ENCODE measurements at regions not wholly inside any gene's neighbourhood (a gene's known extent, or its start where the extent isn't known, plus 50 kb on each side); places are given as distances from the start of the nearest gene placed in this dataset.
"Not testable (repeated sequence)": the region's sequence is repeated elsewhere in the genome, so short reads cannot be mapped to it uniquely, and the experiment has no call there.

DNA sequence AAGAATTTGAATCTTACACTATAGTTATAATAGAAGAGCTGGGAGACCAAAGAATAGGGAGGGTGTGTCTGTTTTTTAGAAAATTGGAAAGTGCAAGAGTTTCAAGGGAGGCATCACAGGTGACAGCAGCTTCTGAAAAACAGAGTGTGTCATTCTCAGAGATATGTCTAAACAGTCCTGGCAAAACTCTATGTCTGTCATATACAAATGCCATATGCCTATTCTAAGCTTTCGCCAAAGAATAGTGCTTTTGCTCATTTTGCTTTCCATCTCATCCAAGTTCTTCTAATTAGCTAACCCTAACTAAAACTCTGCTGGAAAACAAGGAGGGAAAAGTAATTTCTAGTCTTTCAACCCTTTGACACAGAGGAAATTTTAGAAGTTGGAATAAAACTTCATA, 388.0 kb upstream of the TYRP1 start:
- Histone ChIP-seq H3K36me3 (no peaks in the 10 kb centered on the region), H3K27ac (no peak overlapping the region), H3K4me1 (no peaks in the 10 kb centered on the region), H3K27me3 (ENCODE audit: low read depth) (no peaks in the 10 kb centered on the region), H3K9me3 (no peaks in the 10 kb centered on the region), H3K4me3 (no peak overlapping the region)
- ATAC-seq, result no peak
- TF ChIP-seq, protein P1, sequence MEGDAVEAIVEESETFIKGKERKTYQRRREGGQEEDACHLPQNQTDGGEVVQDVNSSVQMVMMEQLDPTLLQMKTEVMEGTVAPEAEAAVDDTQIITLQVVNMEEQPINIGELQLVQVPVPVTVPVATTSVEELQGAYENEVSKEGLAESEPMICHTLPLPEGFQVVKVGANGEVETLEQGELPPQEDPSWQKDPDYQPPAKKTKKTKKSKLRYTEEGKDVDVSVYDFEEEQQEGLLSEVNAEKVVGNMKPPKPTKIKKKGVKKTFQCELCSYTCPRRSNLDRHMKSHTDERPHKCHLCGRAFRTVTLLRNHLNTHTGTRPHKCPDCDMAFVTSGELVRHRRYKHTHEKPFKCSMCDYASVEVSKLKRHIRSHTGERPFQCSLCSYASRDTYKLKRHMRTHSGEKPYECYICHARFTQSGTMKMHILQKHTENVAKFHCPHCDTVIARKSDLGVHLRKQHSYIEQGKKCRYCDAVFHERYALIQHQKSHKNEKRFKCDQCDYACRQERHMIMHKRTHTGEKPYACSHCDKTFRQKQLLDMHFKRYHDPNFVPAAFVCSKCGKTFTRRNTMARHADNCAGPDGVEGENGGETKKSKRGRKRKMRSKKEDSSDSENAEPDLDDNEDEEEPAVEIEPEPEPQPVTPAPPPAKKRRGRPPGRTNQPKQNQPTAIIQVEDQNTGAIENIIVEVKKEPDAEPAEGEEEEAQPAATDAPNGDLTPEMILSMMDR (IDR thresholded peaks at IDR 0.05), result no peak
- intact Hi-C loops (cut with DNase I), result no loop called here
- no peak for DNase-seq

DNA sequence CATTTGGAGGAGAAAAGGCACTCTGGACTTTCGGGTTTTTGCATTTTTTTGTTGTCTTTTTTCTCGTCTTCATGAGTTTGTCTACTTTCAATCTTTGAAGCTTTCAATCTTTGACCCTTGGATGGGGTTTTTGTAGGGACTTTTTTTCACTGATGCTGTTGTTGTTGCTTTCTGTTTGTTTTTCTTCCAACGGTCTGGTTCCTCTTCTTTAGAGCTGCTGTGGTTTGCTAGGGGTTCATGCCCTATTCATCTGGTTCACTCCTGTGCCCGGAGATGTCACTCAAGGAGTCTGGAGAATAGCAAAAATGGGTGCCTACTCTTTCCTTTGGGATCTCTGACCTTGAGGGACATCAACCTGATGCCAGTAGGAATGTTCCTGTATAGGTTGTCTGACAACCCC, 378.6 kb upstream of the TYRP1 start:
- H3K36me3 ChIP-seq, result no peaks in the 10 kb centered on the region
- H3K4me1 ChIP-seq, result no peaks in the 10 kb centered on the region
- no peak overlapping the region for H3K27ac ChIP-seq
- DNase-seq (no peak), ATAC-seq (no peak)
- TF ChIP-seq, protein P1 (IDR thresholded peaks at IDR 0.05), result no peak
- intact Hi-C loops (cut with DNase I), result no loop called here
- H3K9me3 ChIP-seq, result no peaks in the 10 kb centered on the region
- no peaks in the 10 kb centered on the region for H3K27me3 ChIP-seq (ENCODE audit: low read depth)
- H3K4me3 ChIP-seq, result no peak overlapping the region

DNA sequence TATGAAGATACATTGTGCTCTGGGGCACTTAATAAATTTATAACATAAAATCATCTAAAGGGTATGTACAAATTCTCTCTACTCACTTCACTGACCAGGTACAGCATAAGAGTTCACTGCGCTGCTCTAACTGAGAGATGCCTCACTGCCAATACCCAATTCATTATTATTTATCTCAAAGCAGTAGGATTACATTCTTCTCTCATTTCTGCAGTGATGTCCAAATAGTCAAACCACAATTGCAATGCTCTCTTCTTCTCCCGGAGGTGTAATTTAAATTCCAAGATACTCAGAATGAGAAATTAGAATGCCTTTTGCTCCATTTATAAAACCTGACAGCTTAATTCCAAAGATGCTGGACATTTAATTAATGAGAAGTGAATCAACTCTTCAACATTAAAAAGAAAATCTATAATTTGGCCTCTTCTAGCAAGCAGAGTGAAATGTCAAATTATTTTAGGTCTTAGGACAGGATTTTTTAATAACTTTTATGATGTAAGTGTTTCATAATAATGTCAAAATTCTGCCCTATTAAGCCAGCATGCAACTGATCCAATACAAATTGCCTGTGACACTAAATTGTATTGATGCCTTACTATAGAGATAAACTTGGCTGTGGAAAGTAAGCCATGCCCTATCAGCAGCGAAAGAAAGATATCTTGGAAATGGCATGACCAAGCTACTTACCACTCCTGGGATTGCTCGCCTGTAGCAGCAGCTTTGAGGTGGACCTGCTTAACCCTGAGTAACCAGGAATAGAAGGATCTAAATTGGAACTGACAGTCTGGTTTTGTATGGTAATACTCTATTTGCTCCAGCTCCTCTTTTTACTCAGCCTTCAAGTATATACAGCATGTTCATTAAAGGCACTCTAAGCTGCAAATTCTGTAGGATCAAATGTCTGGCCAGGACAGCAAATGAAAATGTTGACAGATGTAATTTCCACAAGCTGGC, 374.2 kb upstream of the TYRP1 start:
- DNase-seq, result no peak
- Histone ChIP-seq H3K4me3 (no peak overlapping the region), H3K27me3 (ENCODE audit: low read depth) (no peaks in the 10 kb centered on the region), H3K9me3 (no peaks in the 10 kb centered on the region), H3K36me3 (no peaks in the 10 kb centered on the region), H3K4me1 (no peaks in the 10 kb centered on the region), H3K27ac (no peak overlapping the region)
- intact Hi-C loops (cut with DNase I), result no loop called here
- ATAC-seq, result no peak
- TF ChIP-seq, protein P1 (IDR thresholded peaks at IDR 0.05), result no peak

DNA sequence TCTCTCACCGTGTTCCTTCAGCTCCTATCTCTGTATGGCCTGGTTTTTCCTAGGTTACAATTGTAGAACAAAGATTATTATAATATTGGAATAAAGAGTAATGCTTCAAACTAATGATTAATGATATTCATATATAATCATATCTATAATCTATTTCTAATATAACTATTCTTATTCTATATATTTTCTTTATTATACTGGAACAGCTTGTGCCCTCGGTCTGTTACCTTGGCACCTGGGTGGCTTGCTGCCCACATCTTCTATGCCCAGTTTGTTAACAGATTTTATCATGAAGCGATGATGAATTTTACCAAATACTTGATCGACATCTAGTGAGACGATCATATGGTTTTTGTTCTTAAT, 363.6 kb upstream of the TYRP1 start:
- no peaks in the 10 kb centered on the region for H3K4me1 ChIP-seq

DNA sequence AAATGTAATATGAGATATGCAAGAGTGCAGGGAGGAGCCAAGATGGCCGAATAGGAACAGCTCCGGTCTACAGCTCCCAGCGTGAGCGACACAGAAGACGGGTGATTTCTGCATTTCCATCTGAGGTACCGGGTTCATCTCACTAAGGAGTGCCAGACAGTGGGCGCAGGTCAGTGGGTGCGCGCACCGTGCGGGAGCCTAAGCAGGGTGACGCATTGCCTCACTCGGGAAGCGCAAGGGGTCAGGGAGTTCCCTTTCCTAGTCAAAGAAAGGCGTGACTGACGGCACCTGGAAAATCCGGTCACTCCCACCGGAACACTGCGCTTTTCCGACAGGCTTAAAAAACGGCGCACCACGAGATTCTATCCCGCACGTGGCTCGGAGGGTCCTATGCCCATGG, 359.2 kb upstream of the TYRP1 start:
- H3K27ac ChIP-seq; DNase-seq; ATAC-seq; H3K4me1 ChIP-seq; H3K27me3 ChIP-seq (ENCODE audit: low read depth); H3K4me3 ChIP-seq; H3K36me3 ChIP-seq; intact Hi-C loops (cut with DNase I); H3K9me3 ChIP-seq: not testable (repeated sequence)

More for the DNA sequence above, 363.6 kb upstream of the TYRP1 start:
- Histone ChIP-seq H3K27ac (no peak overlapping the region), H3K36me3 (no peaks in the 10 kb centered on the region), H3K27me3 (ENCODE audit: low read depth) (no peaks in the 10 kb centered on the region), H3K9me3 (no peaks in the 10 kb centered on the region), H3K4me3 (no peak overlapping the region)
- intact Hi-C loops (cut with DNase I), result no loop called here
- DNase-seq (no peak), ATAC-seq (no peak)
- TF ChIP-seq, protein P1 (IDR thresholded peaks at IDR 0.05), result no peak

DNA sequence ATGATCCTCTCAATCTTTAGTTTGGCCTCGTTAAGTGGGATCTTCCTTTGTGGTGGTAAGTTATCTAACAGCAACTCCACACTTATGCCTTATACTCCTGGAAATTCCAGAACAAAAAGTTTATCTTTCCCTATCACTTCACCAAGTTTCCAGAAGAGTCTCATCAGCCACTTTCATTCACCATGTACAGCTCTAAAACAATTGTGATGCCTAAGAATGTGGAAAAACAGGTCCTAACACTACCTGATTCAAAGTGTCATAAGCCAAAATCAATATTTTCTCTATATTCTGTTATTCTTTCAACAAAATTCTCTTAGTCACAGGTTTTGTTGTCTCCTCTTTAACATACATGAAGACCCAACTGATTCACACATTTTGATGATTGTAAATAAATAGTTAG, 342.4 kb upstream of the TYRP1 start:
- Histone ChIP-seq H3K4me1 (no peaks in the 10 kb centered on the region), H3K4me3 (no peak overlapping the region), H3K27ac (no peak overlapping the region), H3K27me3 (ENCODE audit: low read depth) (no peaks in the 10 kb centered on the region), H3K9me3 (no peaks in the 10 kb centered on the region), H3K36me3 (no peaks in the 10 kb centered on the region)
- TF ChIP-seq, protein P1 (IDR thresholded peaks at IDR 0.05), result no peak
- ATAC-seq (peak in 1 of 2 donors; percentile 66), DNase-seq (no peak)
- intact Hi-C loops (cut with DNase I), result no loop called here
